Mesenchymal stem cell (in vitro differentiated cells and primary cell): ENCODE measurements at regions not wholly inside any gene's neighbourhood (a gene's known extent, or its start where the extent isn't known, plus 50 kb on each side); places are given as distances from the start of the nearest gene placed in this dataset.
"Not testable (repeated sequence)": the region's sequence is repeated elsewhere in the genome, so short reads cannot be mapped to it uniquely, and the experiment has no call there.

Source experiments
- DNase-seq: peaks from one replicate; pipeline ENCODE4 v3.0.0-alpha.2; 2013
- H2AFZ ChIP-seq: one replicate; pipeline ENCODE4 v1.6.1; 2013; ENCODE audit warnings: low read depth, mild to moderate bottlenecking, control low read depth, inconsistent platforms, low read length, moderate library complexity
- H2AK5ac ChIP-seq: 2 replicates; pipeline ENCODE4 v1.6.1; 2013; ENCODE audit warnings: low read length, moderate library complexity, mild to moderate bottlenecking, inconsistent platforms; ENCODE audit not compliant: severe bottlenecking
- H2BK120ac ChIP-seq: one replicate; pipeline ENCODE4 v1.6.1; 2013; ENCODE audit warnings: low read depth, mild to moderate bottlenecking, inconsistent platforms, low read length, moderate library complexity
- H2BK12ac ChIP-seq, 2 experiments: one replicate each; pipeline ENCODE4 v1.6.1; 2013; ENCODE audit warnings: inconsistent platforms in 2 of 2, low read length in 2 of 2, mild to moderate bottlenecking in 2 of 2, moderate library complexity in 2 of 2, control low read depth in 1 of 2
- H2BK15ac ChIP-seq: one replicate; pipeline ENCODE4 v1.6.1; 2013; ENCODE audit warnings: mild to moderate bottlenecking, low read depth, inconsistent platforms; ENCODE audit not compliant: poor library complexity, severe bottlenecking
- H2BK5ac ChIP-seq: 2 replicates; pipeline ENCODE4 v1.6.1; 2013; ENCODE audit warnings: low read depth, mild to moderate bottlenecking, low read length, control low read depth, inconsistent platforms; ENCODE audit not compliant: poor library complexity, severe bottlenecking
- H3K14ac ChIP-seq, 2 experiments: one replicate each; pipeline ENCODE4 v1.6.1; 2013; ENCODE audit warnings: inconsistent platforms in 2 of 2, low read length in 2 of 2, control low read depth in 1 of 2, mild to moderate bottlenecking in 1 of 2, moderate library complexity in 1 of 2
- H3K18ac ChIP-seq, 2 experiments: one replicate each; pipeline ENCODE4 v1.6.1; 2013; ENCODE audit warnings: inconsistent platforms in 2 of 2, low read length in 2 of 2, control low read depth in 1 of 2, low read depth in 1 of 2, mild to moderate bottlenecking in 1 of 2
- H3K23ac ChIP-seq, 2 experiments: one replicate each; pipeline ENCODE4 v1.6.1; 2013; ENCODE audit warnings: inconsistent platforms in 2 of 2, low read length in 2 of 2, mild to moderate bottlenecking in 2 of 2, moderate library complexity in 2 of 2, control low read depth in 1 of 2
- H3K27ac ChIP-seq: 2 replicates; pipeline ENCODE4 v1.5.1; 2013; ENCODE audit warnings: mild to moderate bottlenecking, moderate library complexity, low read length, control low read depth, inconsistent platforms; ENCODE audit not compliant: poor library complexity, severe bottlenecking
- H3K27me3 ChIP-seq, 2 experiments: 2 replicates each; pipeline versions ENCODE4 v1.6.1 to v1.7.0; 2013; ENCODE audit warnings: low read length in 2 of 2, mild to moderate bottlenecking in 2 of 2, moderate library complexity in 2 of 2, control low read depth in 1 of 2, inconsistent platforms in 1 of 2; ENCODE audit not compliant: control insufficient read depth in 1 of 2, insufficient read depth in 1 of 2
- H3K36me3 ChIP-seq, 2 experiments: 2 replicates each; pipeline versions ENCODE4 v1.6.1 to v1.7.0; 2013; ENCODE audit warnings: low read length in 2 of 2, control low read depth in 1 of 2, inconsistent platforms in 1 of 2, low read depth in 1 of 2, mild to moderate bottlenecking in 1 of 2; ENCODE audit not compliant: insufficient read depth in 2 of 2, control insufficient read depth in 1 of 2
- H3K4ac ChIP-seq, 2 experiments: one replicate each; pipeline ENCODE4 v1.6.1; 2013; ENCODE audit warnings: inconsistent platforms in 2 of 2, low read length in 2 of 2, mild to moderate bottlenecking in 2 of 2, moderate library complexity in 2 of 2, control low read depth in 1 of 2, low read depth in 1 of 2
- H3K4me1 ChIP-seq: 2 replicates; pipeline ENCODE4 v1.6.1; 2013; ENCODE audit warnings: low read depth, low read length, control low read depth; ENCODE audit not compliant: control insufficient read depth, insufficient read depth
- H3K4me2 ChIP-seq: 2 replicates; pipeline ENCODE4 v1.6.1; 2013; ENCODE audit warnings: low read length, mild to moderate bottlenecking, inconsistent platforms; ENCODE audit not compliant: poor library complexity, severe bottlenecking
- H3K4me3 ChIP-seq, 2 experiments: 2 replicates each; pipeline versions ENCODE4 v1.5.1 to v1.7.0; 2013; ENCODE audit warnings: low read length in 2 of 2, mild to moderate bottlenecking in 2 of 2, control low read depth in 1 of 2, low read depth in 1 of 2; ENCODE audit not compliant: insufficient read depth in 1 of 2
- H3K79me1 ChIP-seq: replicated peaks from 2 replicates; pipeline ENCODE4 v1.6.1; 2013; ENCODE audit warnings: mild to moderate bottlenecking, control low read depth, low read length, inconsistent platforms; ENCODE audit not compliant: poor library complexity, severe bottlenecking
- H3K9ac ChIP-seq: 2 replicates; pipeline ENCODE4 v1.7.0; 2013; ENCODE audit warnings: mild to moderate bottlenecking, low read length, moderate library complexity
- H3K9me3 ChIP-seq: 2 replicates; pipeline ENCODE4 v1.7.0; 2013; ENCODE audit warnings: mild to moderate bottlenecking, low read length; ENCODE audit not compliant: control insufficient read depth
- H4K8ac ChIP-seq: one replicate; pipeline ENCODE4 v1.6.1; 2013; ENCODE audit warnings: inconsistent platforms, mild to moderate bottlenecking, low read length, moderate library complexity
- H4K91ac ChIP-seq: one replicate; pipeline ENCODE4 v1.6.1; 2013; ENCODE audit warnings: mild to moderate bottlenecking, low read length, inconsistent platforms
- WGBS: methylation state at CpG from one replicate; pipeline ENCODE4 v1.1.7; 2013; ENCODE audit warnings: mixed read lengths; 5-methylcytosine and 5-hydroxymethylcytosine counted together

- H4K8ac ChIP-seq, H3K14ac ChIP-seq, H3K27ac ChIP-seq, H3K18ac ChIP-seq, H3K4me3 ChIP-seq, H2BK5ac ChIP-seq, H2AK5ac ChIP-seq, H4K91ac ChIP-seq, H3K27me3 ChIP-seq, H3K36me3 ChIP-seq, H3K4ac ChIP-seq, H2AFZ ChIP-seq, DNase-seq, H2BK12ac ChIP-seq, H3K23ac ChIP-seq, H3K79me1 ChIP-seq, H3K4me2 ChIP-seq, H3K9me3 ChIP-seq, H3K9ac ChIP-seq, H2BK120ac ChIP-seq, H3K4me1 ChIP-seq, H2BK15ac ChIP-seq: not testable (repeated sequence)
- 86% methylated on average over 11 of the region's 15 CpGs for WGBS
Observed at GRCh38 chr4:9707936-9708335, 73.5 kb upstream of the DRD5 start.

- Histone ChIP-seq H4K91ac (no peak overlapping the region), H4K8ac (no peak overlapping the region), H3K27ac (no peak overlapping the region), H3K4me1 (peaks cover 1% of the 10 kb centered on the region), H3K14ac (no peak overlapping the region), H2AK5ac (no peak overlapping the region), H3K23ac (no peak overlapping the region), H2BK12ac (no peak overlapping the region), H3K4me2 (no peak overlapping the region), H2BK5ac (no peak overlapping the region), H3K27me3 (no peaks in the 10 kb centered on the region), H3K4me3 (no peak overlapping the region), H2BK120ac (no peak overlapping the region), H3K36me3 (no peaks in the 10 kb centered on the region), H2BK15ac (no peak overlapping the region), H3K4ac (no peak overlapping the region), H3K9ac (no peak overlapping the region), H3K9me3 (no peaks in the 10 kb centered on the region), H3K79me1 (no peaks in the 10 kb centered on the region), H3K18ac (no peak overlapping the region), H2AFZ (no peak overlapping the region)
- 85% methylated on average over 10 of the region's 11 CpGs for WGBS
- DNase-seq = no peak
Observed at GRCh38 chr4:9709724-9710123, 71.7 kb upstream of the DRD5 start.

- not testable (repeated sequence) for H3K18ac ChIP-seq, H2BK15ac ChIP-seq, H2BK5ac ChIP-seq, H3K4ac ChIP-seq, DNase-seq, H3K27ac ChIP-seq, H4K8ac ChIP-seq, H3K9ac ChIP-seq, H2BK12ac ChIP-seq, H3K79me1 ChIP-seq, H3K23ac ChIP-seq, H3K4me3 ChIP-seq, H2AK5ac ChIP-seq, H3K4me2 ChIP-seq, H3K4me1 ChIP-seq, H3K9me3 ChIP-seq, H3K14ac ChIP-seq, H3K36me3 ChIP-seq, H3K27me3 ChIP-seq, H2BK120ac ChIP-seq, H2AFZ ChIP-seq, H4K91ac ChIP-seq
- WGBS = 96% methylated on average over 2 of the region's 2 CpGs
Observed at GRCh38 chr4:9715271-9715670, 66.2 kb upstream of the DRD5 start.

- no peak overlapping the region for H2BK12ac ChIP-seq
- H3K4me1 ChIP-seq = no peaks in the 10 kb centered on the region
- no peak overlapping the region for H3K23ac ChIP-seq
- WGBS = 44% methylated on average over 2 of the region's 3 CpGs
- no peaks in the 10 kb centered on the region for H3K79me1 ChIP-seq
- no peak for DNase-seq
- H4K91ac ChIP-seq = no peak overlapping the region
- no peak overlapping the region for H3K9ac ChIP-seq
- no peak overlapping the region for H3K18ac ChIP-seq
- no peak overlapping the region for H2BK5ac ChIP-seq
- H4K8ac ChIP-seq = no peak overlapping the region
- no peak overlapping the region for H2AK5ac ChIP-seq
- H3K27me3 ChIP-seq = no peaks in the 10 kb centered on the region
- H3K4me3 ChIP-seq = no peak overlapping the region
- H2BK120ac ChIP-seq = no peak overlapping the region
- no peaks in the 10 kb centered on the region for H3K36me3 ChIP-seq
- H3K14ac ChIP-seq = no peak overlapping the region
- no peak overlapping the region for H3K4ac ChIP-seq
- H3K9me3 ChIP-seq = no peaks in the 10 kb centered on the region
- H3K27ac ChIP-seq = no peak overlapping the region
- no peak overlapping the region for H2AFZ ChIP-seq
- no peak overlapping the region for H3K4me2 ChIP-seq
- no peak overlapping the region for H2BK15ac ChIP-seq
Observed at GRCh38 chr4:9716093-9716492, 65.3 kb upstream of the DRD5 start.
